ENCODE measurements at regions not wholly inside any gene's neighbourhood (a gene's known extent, or its start where the extent isn't known, plus 50 kb on each side); places are given as distances from the start of the nearest gene placed in this dataset.
A peak's percentile ranks its signal among the peaks of the same experiment; 100 is the strongest.
"Not testable (repeated sequence)": the region's sequence is repeated elsewhere in the genome, so short reads cannot be mapped to it uniquely, and the experiment has no call there.

GRCh38 chr6:16882230-16882629, 121.0 kb upstream of the ATXN1 start:
- 59 to 87% (median 71%) methylated on average over 1 of the region's 1 CpG for WGBS, 4 donors
- TF ChIP-seq CTCF (IDR thresholded peaks at IDR 0.05) (no peak), POLR2A (IDR thresholded peaks at IDR 0.05) (no peak)
- Histone ChIP-seq H3K9me3 (replicated peaks in 1 of 3) (no peaks in the 10 kb centered on the region), H3K4me1 (replicated peaks in 1 of 2) (no peaks in the 10 kb centered on the region), H3K36me3 (replicated peaks in 1 of 2) (no peaks in the 10 kb centered on the region), H3K27me3 (no peaks in the 10 kb centered on the region), H3K27ac (no peak overlapping the region), H3K4me3 (no peak overlapping the region)
- no peak for DNase-seq
- intact Hi-C loops (cut with DNase I): no loop called here

- H3K27ac ChIP-seq; intact Hi-C loops (cut with DNase I); H3K27me3 ChIP-seq; H3K4me1 ChIP-seq (replicated peaks in 1 of 2); H3K4me3 ChIP-seq; DNase-seq; H3K36me3 ChIP-seq (replicated peaks in 1 of 2); H3K9me3 ChIP-seq (replicated peaks in 1 of 3): not testable (repeated sequence)
- WGBS, 4 donors: 78 to 82% (median 79%) methylated on average over 2 of the region's 2 CpGs
These were observed 115.6 kb upstream of the ATXN1 start for GRCh38 chr6:16876852-16877251.

GRCh38 chr6:16876201-16876600, 114.9 kb upstream of the ATXN1 start:
- H3K4me1 ChIP-seq (replicated peaks in 1 of 2): no peaks in the 10 kb centered on the region
- H3K27me3 ChIP-seq: no peaks in the 10 kb centered on the region
- DNase-seq: no peak
- H3K27ac ChIP-seq: no peak overlapping the region
- WGBS, 4 donors: 68 to 83% (median 75%) methylated on average over 3 of the region's 3 CpGs
- H3K9me3 ChIP-seq (replicated peaks in 1 of 3): no peaks in the 10 kb centered on the region
- no peak overlapping the region for H3K4me3 ChIP-seq
- no peak for TF ChIP-seq POLR2A (IDR thresholded peaks at IDR 0.05)
- no peak for TF ChIP-seq CTCF (IDR thresholded peaks at IDR 0.05)
- H3K36me3 ChIP-seq (replicated peaks in 1 of 2): no peaks in the 10 kb centered on the region
- intact Hi-C loops (cut with DNase I): no loop called here

GRCh38 chr6:16873698-16874097, 112.4 kb upstream of the ATXN1 start:
- intact Hi-C loops (cut with DNase I): no loop called here
- no peak for TF ChIP-seq POLR2A (IDR thresholded peaks at IDR 0.05)
- TF ChIP-seq CTCF (IDR thresholded peaks at IDR 0.05): no peak
- 40 to 59% (median 53%) methylated on average over 3 of the region's 3 CpGs for WGBS, 4 donors
- Histone ChIP-seq H3K27ac (no peak overlapping the region), H3K36me3 (replicated peaks in 1 of 2) (no peaks in the 10 kb centered on the region), H3K27me3 (no peaks in the 10 kb centered on the region), H3K4me3 (no peak overlapping the region), H3K4me1 (replicated peaks in 1 of 2) (no peaks in the 10 kb centered on the region), H3K9me3 (replicated peaks in 1 of 3) (no peaks in the 10 kb centered on the region)
- no peak for DNase-seq

- 38 to 49% (median 42%) methylated on average over 6 of the region's 6 CpGs for WGBS, 4 donors
- DNase-seq: no peak
These were observed 111.4 kb upstream of the ATXN1 start for GRCh38 chr6:16872543-16873235.

More at GRCh38 chr6:16872543-16873235, 111.4 kb upstream of the ATXN1 start:
- no peaks in the 10 kb centered on the region for H3K27me3 ChIP-seq
- TF ChIP-seq POLR2A (IDR thresholded peaks at IDR 0.05): no peak
- TF ChIP-seq CTCF (IDR thresholded peaks at IDR 0.05): peak in 1 of 6 experiments; percentile 10
- H3K4me1 ChIP-seq (replicated peaks in 1 of 2): no peaks in the 10 kb centered on the region
- no peaks in the 10 kb centered on the region for H3K36me3 ChIP-seq (replicated peaks in 1 of 2)
- H3K9me3 ChIP-seq (replicated peaks in 1 of 3): no peaks in the 10 kb centered on the region
- H3K4me3 ChIP-seq: no peak overlapping the region
- H3K27ac ChIP-seq: no peak overlapping the region
- intact Hi-C loops (cut with DNase I): no loop called here

Data from adrenal gland (tissue), 9 donors.